ENCODE measurements at regions not wholly inside any gene's neighbourhood (a gene's known extent, or its start where the extent isn't known, plus 50 kb on each side); places are given as distances from the start of the nearest gene placed in this dataset.
A peak's percentile ranks its signal among the peaks of the same experiment; 100 is the strongest.

DNA sequence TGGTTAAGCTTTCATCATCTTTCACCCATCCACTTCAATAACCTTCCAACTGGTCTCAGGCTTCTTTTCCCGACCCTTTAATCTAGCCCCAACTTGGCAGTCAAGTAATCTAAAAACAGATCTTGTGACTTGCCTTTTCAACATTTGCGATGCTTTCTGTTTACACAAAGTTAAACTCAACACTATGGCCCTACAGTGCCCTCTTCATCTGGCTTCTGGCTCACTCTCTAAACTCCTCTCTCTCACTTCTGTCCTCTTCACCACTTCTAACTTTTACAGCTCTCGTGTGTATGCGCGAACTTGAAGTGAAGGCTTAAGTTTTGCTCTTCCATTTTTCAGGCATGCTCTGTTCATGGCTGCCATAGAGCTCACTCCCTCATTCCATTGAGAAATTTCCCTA lies 1122.3 kb upstream of the ADGRL2 start:
- no peaks in the 10 kb centered on the region for H3K4me1 ChIP-seq (ENCODE audit: control insufficient read depth in 4 of 4, insufficient read depth in 4 of 4, low read length in 3 of 4)
- TF ChIP-seq NR2F2 (IDR thresholded peaks at IDR 0.05) (no peak), RAD21 (IDR thresholded peaks at IDR 0.05) (peak; percentile 35 to 47), FOXA2 (IDR thresholded peaks at IDR 0.05) (no peak), GABPA (IDR thresholded peaks at IDR 0.05 in 1 of 2, conservative IDR thresholded peaks at IDR 0.05 in 1 of 2) (no peak), HNF4G (IDR thresholded peaks at IDR 0.05) (no peak), RXRA (IDR thresholded peaks at IDR 0.05) (no peak), YY1 (IDR thresholded peaks at IDR 0.05) (no peak)
- TF ChIP-seq, protein P1, sequence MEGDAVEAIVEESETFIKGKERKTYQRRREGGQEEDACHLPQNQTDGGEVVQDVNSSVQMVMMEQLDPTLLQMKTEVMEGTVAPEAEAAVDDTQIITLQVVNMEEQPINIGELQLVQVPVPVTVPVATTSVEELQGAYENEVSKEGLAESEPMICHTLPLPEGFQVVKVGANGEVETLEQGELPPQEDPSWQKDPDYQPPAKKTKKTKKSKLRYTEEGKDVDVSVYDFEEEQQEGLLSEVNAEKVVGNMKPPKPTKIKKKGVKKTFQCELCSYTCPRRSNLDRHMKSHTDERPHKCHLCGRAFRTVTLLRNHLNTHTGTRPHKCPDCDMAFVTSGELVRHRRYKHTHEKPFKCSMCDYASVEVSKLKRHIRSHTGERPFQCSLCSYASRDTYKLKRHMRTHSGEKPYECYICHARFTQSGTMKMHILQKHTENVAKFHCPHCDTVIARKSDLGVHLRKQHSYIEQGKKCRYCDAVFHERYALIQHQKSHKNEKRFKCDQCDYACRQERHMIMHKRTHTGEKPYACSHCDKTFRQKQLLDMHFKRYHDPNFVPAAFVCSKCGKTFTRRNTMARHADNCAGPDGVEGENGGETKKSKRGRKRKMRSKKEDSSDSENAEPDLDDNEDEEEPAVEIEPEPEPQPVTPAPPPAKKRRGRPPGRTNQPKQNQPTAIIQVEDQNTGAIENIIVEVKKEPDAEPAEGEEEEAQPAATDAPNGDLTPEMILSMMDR (IDR thresholded peaks at IDR 0.05; ENCODE audit: low read depth, low read length, missing input control) = no peak
- H3K9me3 ChIP-seq (ENCODE audit: control insufficient read depth in 4 of 4, low read length in 3 of 4) = no peaks in the 10 kb centered on the region
- H3K27ac ChIP-seq (ENCODE audit: low read depth in 1 of 2, low read length in 2 of 2) = no peak overlapping the region
- no peak overlapping the region for H3K9ac ChIP-seq (ENCODE audit: low read depth in 1 of 2, low read length in 2 of 2)
- H3K27me3 ChIP-seq (ENCODE audit: control insufficient read depth in 4 of 4, insufficient read depth in 4 of 4, low read length in 3 of 4) = no peaks in the 10 kb centered on the region
- WGBS = 67% methylated on average over 5 of the region's 5 CpGs
- no peak overlapping the region for H3K4me3 ChIP-seq (ENCODE audit: low read depth in 1 of 3, low read length in 3 of 3)
- peaks cover 0 to 5% (median 0%) of the 10 kb centered on the region in 4 donors for H3K36me3 ChIP-seq (ENCODE audit: control insufficient read depth in 4 of 4, insufficient read depth in 3 of 4, low read depth in 1 of 4, low read length in 3 of 4)
- no peak for DNase-seq (ENCODE audit: low spot score)

DNA sequence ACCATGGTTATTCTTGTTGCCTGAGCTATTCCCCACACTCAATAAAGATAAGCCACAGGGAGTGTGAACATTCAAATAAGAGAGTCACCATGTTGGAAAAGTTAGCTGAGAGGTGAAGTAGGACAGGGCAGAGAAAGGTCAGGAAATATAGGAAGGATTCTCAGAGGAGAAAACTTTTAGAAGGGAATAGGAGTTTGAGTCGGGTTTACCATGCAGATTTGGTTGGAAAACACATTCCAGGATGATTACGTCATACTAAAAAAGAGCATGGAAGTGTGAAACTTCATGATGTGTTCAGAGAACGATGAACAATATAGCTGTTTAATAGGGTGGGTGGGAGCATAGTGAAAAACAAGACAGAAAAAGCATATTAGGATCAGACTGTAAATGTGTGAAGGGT lies 1125.3 kb upstream of the ADGRL2 start:
- peaks cover 0 to 8% (median 0%) of the 10 kb centered on the region in 4 donors for H3K36me3 ChIP-seq (ENCODE audit: control insufficient read depth in 4 of 4, insufficient read depth in 3 of 4, low read depth in 1 of 4, low read length in 3 of 4)
- H3K4me1 ChIP-seq (ENCODE audit: control insufficient read depth in 4 of 4, insufficient read depth in 4 of 4, low read length in 3 of 4) = no peaks in the 10 kb centered on the region
- H3K9ac ChIP-seq (ENCODE audit: low read depth in 1 of 2, low read length in 2 of 2) = no peak overlapping the region
- TF ChIP-seq, protein P2, sequence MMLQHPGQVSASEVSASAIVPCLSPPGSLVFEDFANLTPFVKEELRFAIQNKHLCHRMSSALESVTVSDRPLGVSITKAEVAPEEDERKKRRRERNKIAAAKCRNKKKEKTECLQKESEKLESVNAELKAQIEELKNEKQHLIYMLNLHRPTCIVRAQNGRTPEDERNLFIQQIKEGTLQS (IDR thresholded peaks at IDR 0.05) = no peak
- TF ChIP-seq, protein P3, sequence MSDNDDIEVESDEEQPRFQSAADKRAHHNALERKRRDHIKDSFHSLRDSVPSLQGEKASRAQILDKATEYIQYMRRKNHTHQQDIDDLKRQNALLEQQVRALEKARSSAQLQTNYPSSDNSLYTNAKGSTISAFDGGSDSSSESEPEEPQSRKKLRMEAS (IDR thresholded peaks at IDR 0.05) = no peak
- TF ChIP-seq, protein P1 (IDR thresholded peaks at IDR 0.05; ENCODE audit: low read depth, low read length, missing input control) = no peak
- TF ChIP-seq RAD21 (IDR thresholded peaks at IDR 0.05) = no peak
- TF ChIP-seq, protein P4, sequence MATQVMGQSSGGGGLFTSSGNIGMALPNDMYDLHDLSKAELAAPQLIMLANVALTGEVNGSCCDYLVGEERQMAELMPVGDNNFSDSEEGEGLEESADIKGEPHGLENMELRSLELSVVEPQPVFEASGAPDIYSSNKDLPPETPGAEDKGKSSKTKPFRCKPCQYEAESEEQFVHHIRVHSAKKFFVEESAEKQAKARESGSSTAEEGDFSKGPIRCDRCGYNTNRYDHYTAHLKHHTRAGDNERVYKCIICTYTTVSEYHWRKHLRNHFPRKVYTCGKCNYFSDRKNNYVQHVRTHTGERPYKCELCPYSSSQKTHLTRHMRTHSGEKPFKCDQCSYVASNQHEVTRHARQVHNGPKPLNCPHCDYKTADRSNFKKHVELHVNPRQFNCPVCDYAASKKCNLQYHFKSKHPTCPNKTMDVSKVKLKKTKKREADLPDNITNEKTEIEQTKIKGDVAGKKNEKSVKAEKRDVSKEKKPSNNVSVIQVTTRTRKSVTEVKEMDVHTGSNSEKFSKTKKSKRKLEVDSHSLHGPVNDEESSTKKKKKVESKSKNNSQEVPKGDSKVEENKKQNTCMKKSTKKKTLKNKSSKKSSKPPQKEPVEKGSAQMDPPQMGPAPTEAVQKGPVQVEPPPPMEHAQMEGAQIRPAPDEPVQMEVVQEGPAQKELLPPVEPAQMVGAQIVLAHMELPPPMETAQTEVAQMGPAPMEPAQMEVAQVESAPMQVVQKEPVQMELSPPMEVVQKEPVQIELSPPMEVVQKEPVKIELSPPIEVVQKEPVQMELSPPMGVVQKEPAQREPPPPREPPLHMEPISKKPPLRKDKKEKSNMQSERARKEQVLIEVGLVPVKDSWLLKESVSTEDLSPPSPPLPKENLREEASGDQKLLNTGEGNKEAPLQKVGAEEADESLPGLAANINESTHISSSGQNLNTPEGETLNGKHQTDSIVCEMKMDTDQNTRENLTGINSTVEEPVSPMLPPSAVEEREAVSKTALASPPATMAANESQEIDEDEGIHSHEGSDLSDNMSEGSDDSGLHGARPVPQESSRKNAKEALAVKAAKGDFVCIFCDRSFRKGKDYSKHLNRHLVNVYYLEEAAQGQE (IDR thresholded peaks at IDR 0.05) = no peak
- TF ChIP-seq TAF1 (conservative IDR thresholded peaks at IDR 0.05) = no peak
- TF ChIP-seq RXRA (IDR thresholded peaks at IDR 0.05) = no peak
- no peak for TF ChIP-seq NR2F2 (IDR thresholded peaks at IDR 0.05)
- TF ChIP-seq HNF4A (conservative IDR thresholded peaks at IDR 0.05) = no peak
- no peaks in the 10 kb centered on the region for H3K9me3 ChIP-seq (ENCODE audit: control insufficient read depth in 4 of 4, low read length in 3 of 4)
- no peaks in the 10 kb centered on the region for H3K27me3 ChIP-seq (ENCODE audit: control insufficient read depth in 4 of 4, insufficient read depth in 4 of 4, low read length in 3 of 4)
- H3K4me3 ChIP-seq (ENCODE audit: low read depth in 1 of 3, low read length in 3 of 3) = no peak overlapping the region
- no peak overlapping the region for H3K27ac ChIP-seq (ENCODE audit: low read depth in 1 of 2, low read length in 2 of 2)
- DNase-seq (ENCODE audit: low spot score) = no peak
- 79% methylated on average over 3 of the region's 3 CpGs for WGBS

Measured in liver (tissue), 8 donors.